Esophagus muscularis mucosa (tissue), 4 donors: ENCODE measurements at regions not wholly inside any gene's neighbourhood (a gene's known extent, or its start where the extent isn't known, plus 50 kb on each side); places are given as distances from the start of the nearest gene placed in this dataset.
"Not testable (repeated sequence)": the region's sequence is repeated elsewhere in the genome, so short reads cannot be mapped to it uniquely, and the experiment has no call there.

Source experiments
- DNase-seq: peaks from one replicate; pipeline ENCODE4 v3.0.0-alpha.2; 2017; ENCODE audit errors: extremely low spot score
- H3K27ac ChIP-seq, 4 donors: fragments of 200-600 bp; sonication (generic); replicated peaks in 1 of 4; 1 replicate in 3 of 4; 2 replicates in 1 of 4; pipeline ENCODE4 v1.5.1; 2016 to 2019; ENCODE audit warnings: mild to moderate bottlenecking in 1 of 4
- H3K27me3 ChIP-seq, 4 donors: fragments of 200-600 bp; sonication (generic); one replicate each; pipeline versions ENCODE4 v1.5.1 to v1.6.0; 2016 to 2019
- H3K36me3 ChIP-seq, 4 donors: fragments of 200-600 bp; sonication (generic); one replicate each; pipeline ENCODE4 v1.5.1; 2016 to 2019
- H3K4me1 ChIP-seq, 4 donors: fragments of 200-600 bp; sonication (generic); one replicate each; pipeline ENCODE4 v1.5.1; 2016 to 2019
- H3K4me3 ChIP-seq, 4 donors: fragments of 200-600 bp; sonication (generic); 1 replicate in 2 of 4; 2 replicates in 2 of 4; pipeline ENCODE4 v1.5.1; 2016 to 2019; ENCODE audit warnings: mild to moderate bottlenecking in 4 of 4, moderate library complexity in 1 of 4
- H3K9me3 ChIP-seq, 4 donors: fragments of 200-600 bp; sonication (generic); 1 replicate in 3 of 4; 2 replicates in 1 of 4; pipeline ENCODE4 v1.5.1; 2016 to 2019
- CTCF ChIP-seq, 3 experiments: fragments of 200-600 bp in 2 of 3; fragments of 450-650 bp in 1 of 3; sonication (generic) in 2 of 3; IDR thresholded peaks; one replicate each; pipeline ENCODE4 v1.5.1; 2017 to 2019; ENCODE audit warnings: antibody characterized with exemption in 3 of 3, mild to moderate bottlenecking in 2 of 3, moderate library complexity in 1 of 3
- EP300 ChIP-seq: sonication (generic); formaldehyde crosslinking; IDR thresholded peaks from one replicate; pipeline ENCODE4 v1.6.1; 2017; ENCODE audit warnings: antibody characterized with exemption
- POLR2A ChIP-seq: fragments of 450-650 bp; IDR thresholded peaks from one replicate; pipeline ENCODE4 v1.6.1; 2017; ENCODE audit warnings: antibody characterized with exemption, moderate library complexity, mild to moderate bottlenecking, low read depth
- POLR2AphosphoS5 ChIP-seq, 2 donors: sonication (generic); formaldehyde crosslinking; IDR thresholded peaks; one replicate each; pipeline ENCODE4 v1.6.1; 2017; ENCODE audit warnings: antibody characterized with exemption in 2 of 2
- WGBS: methylation state at CpG from one replicate; pipeline ENCODE4 v1.1.5; 2018; 5-methylcytosine and 5-hydroxymethylcytosine counted together
- intact Hi-C: fragments of 100-400 bp; cut with DNase I; formaldehyde crosslinking; loops from one replicate; pipeline ENCODE4 v1.15.1; 2023

GRCh38 chr5:145445027-145445426, 390.1 kb downstream of the PRELID2 start:
- WGBS = 70% methylated on average over 2 of the region's 2 CpGs
- TF ChIP-seq POLR2AphosphoS5 (IDR thresholded peaks at IDR 0.05) = no peak
- TF ChIP-seq EP300 = no peak
- TF ChIP-seq POLR2A = no peak
- TF ChIP-seq CTCF (IDR thresholded peaks at IDR 0.05) = no peak
- H3K4me3 ChIP-seq = no peak overlapping the region

DNA sequence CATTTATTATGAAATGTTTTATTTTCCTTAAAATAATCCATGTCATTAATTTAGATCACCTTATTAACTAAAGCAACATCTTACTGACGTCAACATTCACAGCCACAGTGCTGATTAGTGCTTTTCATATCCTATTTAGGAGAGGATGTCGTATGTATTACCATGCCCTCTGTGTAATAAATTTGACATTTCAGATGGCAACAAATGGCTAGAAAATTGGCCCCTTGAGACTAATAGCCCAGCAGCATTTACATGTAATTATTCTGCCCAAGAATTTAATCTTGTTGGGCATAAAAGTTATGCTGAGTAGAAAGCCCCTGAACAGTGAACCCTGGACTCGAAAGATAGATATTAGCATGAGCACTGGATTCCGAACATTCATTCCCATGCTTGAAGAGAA, 391.2 kb downstream of the PRELID2 start:
- WGBS = 89% methylated on average over 4 of the region's 4 CpGs
- no peak overlapping the region for H3K4me3 ChIP-seq
- no peak for DNase-seq
- intact Hi-C loops = no loop called here
- no peak overlapping the region for H3K27ac ChIP-seq
- H3K4me1 ChIP-seq = no peaks in the 10 kb centered on the region
- no peak for TF ChIP-seq CTCF (IDR thresholded peaks at IDR 0.05)
- no peak for TF ChIP-seq POLR2AphosphoS5 (IDR thresholded peaks at IDR 0.05)
- TF ChIP-seq EP300 = no peak
- TF ChIP-seq POLR2A = no peak
- peaks cover 0 to under 1% (median 0%) of the 10 kb centered on the region in 4 donors for H3K9me3 ChIP-seq
- H3K27me3 ChIP-seq = no peaks in the 10 kb centered on the region
- H3K36me3 ChIP-seq = no peaks in the 10 kb centered on the region

More at GRCh38 chr5:145445027-145445426, 390.1 kb downstream of the PRELID2 start:
- no peak for DNase-seq
- Histone ChIP-seq H3K36me3 (no peaks in the 10 kb centered on the region), H3K27ac (no peak overlapping the region), H3K4me1 (no peaks in the 10 kb centered on the region), H3K9me3 (peaks cover 0 to 10% (median 0%) of the 10 kb centered on the region in 4 donors), H3K27me3 (no peaks in the 10 kb centered on the region)
- intact Hi-C loops = no loop called here

GRCh38 chr5:145443366-145443765, 391.8 kb downstream of the PRELID2 start:
- Histone ChIP-seq H3K4me3 (no peak overlapping the region), H3K36me3 (no peaks in the 10 kb centered on the region), H3K4me1 (no peaks in the 10 kb centered on the region), H3K27ac (no peak overlapping the region), H3K27me3 (no peaks in the 10 kb centered on the region), H3K9me3 (no peaks in the 10 kb centered on the region)
- TF ChIP-seq POLR2A (no peak), CTCF (IDR thresholded peaks at IDR 0.05) (no peak), EP300 (no peak), POLR2AphosphoS5 (IDR thresholded peaks at IDR 0.05) (no peak)
- 88% methylated on average over 2 of the region's 2 CpGs for WGBS
- no peak for DNase-seq
- intact Hi-C loops = no loop called here

DNA sequence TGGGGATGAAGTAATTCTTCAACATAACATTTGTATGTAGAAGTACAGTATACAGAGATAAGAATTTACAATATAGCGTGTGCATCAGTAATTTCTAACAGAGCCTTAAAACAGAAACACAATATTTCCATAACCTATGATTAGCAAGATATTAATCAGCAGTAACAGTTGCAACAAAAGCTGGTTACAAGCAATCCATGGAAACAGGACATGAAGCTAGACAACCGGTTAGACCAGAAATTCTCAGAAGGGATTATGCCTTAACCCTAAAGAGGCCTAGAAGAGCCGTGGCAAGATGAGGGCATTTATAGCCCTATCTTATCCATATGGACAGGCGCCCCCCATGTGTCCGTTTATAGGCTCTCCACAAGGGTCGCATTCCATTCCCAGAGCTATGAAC, 392.5 kb downstream of the PRELID2 start:
- H3K27me3 ChIP-seq, intact Hi-C loops, H3K36me3 ChIP-seq, H3K4me1 ChIP-seq, H3K9me3 ChIP-seq, DNase-seq, H3K4me3 ChIP-seq, H3K27ac ChIP-seq: not testable (repeated sequence)
- WGBS = 92% methylated on average over 6 of the region's 6 CpGs

GRCh38 chr5:145441228-145441627, 393.9 kb downstream of the PRELID2 start:
- Histone ChIP-seq H3K27me3 (no peaks in the 10 kb centered on the region), H3K4me3 (no peak overlapping the region), H3K27ac (no peak overlapping the region), H3K36me3 (no peaks in the 10 kb centered on the region), H3K9me3 (peaks cover 0 to 5% (median 0%) of the 10 kb centered on the region in 4 donors), H3K4me1 (no peaks in the 10 kb centered on the region)
- intact Hi-C loops = no loop called here
- TF ChIP-seq EP300 (no peak), POLR2A (no peak), CTCF (IDR thresholded peaks at IDR 0.05) (no peak), POLR2AphosphoS5 (IDR thresholded peaks at IDR 0.05) (no peak)
- no peak for DNase-seq
